GM12891 (cell line): ENCODE measurements at regions not wholly inside any gene's neighbourhood (a gene's known extent, or its start where the extent isn't known, plus 50 kb on each side); places are given as distances from the start of the nearest gene placed in this dataset.
"Not testable (repeated sequence)": the region's sequence is repeated elsewhere in the genome, so short reads cannot be mapped to it uniquely, and the experiment has no call there.

Experiments
- DNase-seq: peaks from one replicate; pipeline ENCODE4 v3.0.0; 2011; ENCODE audit warnings: low spot score; ENCODE audit not compliant: insufficient read length
- FAIRE-seq: peaks from 2 replicates; lab custom pipeline; 2011; peaks lifted over from hg19 to GRCh38; lab: Jason Lieb, UNC
- PAX5 ChIP-seq: IDR thresholded peaks from 2 replicates; pipeline ENCODE4 v1.6.1; 2011; ENCODE audit warnings: low read length, moderate library complexity, mild to moderate bottlenecking; ENCODE audit not compliant: insufficient read depth, severe bottlenecking
- POLR2A ChIP-seq: IDR thresholded peaks from 2 replicates; pipeline ENCODE4 v1.6.1; 2011; ENCODE audit warnings: low read depth, low read length, control low read depth
- POLR2AphosphoS5 ChIP-seq: IDR thresholded peaks from 2 replicates; pipeline ENCODE4 v1.6.1; 2011; ENCODE audit warnings: low read depth, low read length, control low read depth
- POU2F2 ChIP-seq: IDR thresholded peaks from 2 replicates; pipeline ENCODE4 v1.6.1; 2011; ENCODE audit warnings: low read depth, mild to moderate bottlenecking, control low read depth, low read length, moderate library complexity
- SPI1 ChIP-seq: IDR thresholded peaks from 2 replicates; pipeline ENCODE4 v1.6.1; 2011; ENCODE audit warnings: low read depth, low read length, control low read depth
- TAF1 ChIP-seq: IDR thresholded peaks from 2 replicates; pipeline ENCODE4 v1.6.1; 2011; ENCODE audit warnings: low read depth, low read length, control low read depth

DNA sequence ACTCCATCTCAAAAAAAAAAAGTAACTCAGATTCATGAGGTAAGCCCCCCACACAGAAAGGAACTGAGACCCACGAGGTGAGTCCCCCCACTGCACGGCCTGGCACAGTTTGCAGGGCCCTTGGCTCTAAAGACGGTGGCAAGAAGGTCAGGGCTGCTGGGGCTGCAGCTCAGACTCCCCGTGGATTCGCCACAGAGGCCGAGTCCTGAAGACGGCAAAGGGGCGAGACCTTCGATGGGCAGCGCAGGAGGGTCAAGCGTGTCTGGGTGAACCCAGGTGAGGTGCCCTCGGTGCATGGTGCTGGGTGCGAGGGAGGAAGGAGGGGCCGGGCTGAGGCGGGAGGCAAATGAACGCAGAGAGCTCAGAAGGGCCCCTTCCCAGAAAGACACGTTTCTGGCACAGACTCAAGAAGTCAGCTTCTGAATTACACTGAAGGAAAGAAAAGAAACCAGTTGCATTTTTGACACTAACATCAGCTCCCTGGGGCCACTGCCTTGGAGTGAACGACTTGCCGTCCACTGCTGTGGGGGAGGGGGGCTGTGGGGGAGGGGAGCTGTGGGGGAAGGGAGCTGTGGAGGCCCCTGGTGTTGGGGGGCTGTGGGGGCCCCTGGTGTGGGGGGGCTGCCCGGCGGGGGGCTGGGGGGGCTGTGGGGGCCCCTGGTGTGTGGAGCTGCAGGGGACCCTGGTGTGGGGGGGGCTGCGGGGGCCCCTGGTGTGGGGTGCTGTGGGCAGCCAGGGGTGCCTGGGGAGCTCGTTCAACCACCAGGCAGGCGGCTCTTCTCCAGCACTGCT lies 69.8 kb upstream of the METRNL start:
- TF ChIP-seq POLR2A = no peak
- TF ChIP-seq SPI1 = no peak
- TF ChIP-seq POLR2AphosphoS5 = no peak
- no peak for TF ChIP-seq PAX5
- TF ChIP-seq TAF1 = no peak
- TF ChIP-seq POU2F2 = no peak
- DNase-seq (peak; percentile 15), FAIRE-seq (no peak)

- DNase-seq = peak; percentile 13
- no peak for FAIRE-seq
These were observed 68.9 kb upstream of the METRNL start for GRCh38 chr17:83010206-83011200.

DNA sequence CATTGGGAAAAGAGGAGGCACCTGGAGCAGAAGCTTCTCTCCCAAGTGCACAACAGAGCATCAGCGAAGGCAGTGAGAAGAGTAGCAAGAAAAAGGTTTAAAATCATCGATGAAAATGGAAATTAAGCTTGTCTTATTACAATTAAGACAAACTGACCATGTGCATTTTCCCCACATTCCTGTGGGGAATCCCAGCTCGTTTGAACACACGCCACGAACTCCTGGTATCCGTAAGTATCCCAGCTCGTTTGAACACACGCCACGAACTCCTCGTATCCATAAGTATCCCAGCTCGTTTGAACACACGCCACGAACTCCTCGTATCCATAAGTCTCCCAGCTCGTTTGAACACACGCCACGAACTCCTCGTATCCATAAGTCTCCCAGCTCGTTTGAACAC lies 67.7 kb upstream of the METRNL start:
- FAIRE-seq, DNase-seq: not testable (repeated sequence)

More at GRCh38 chr17:83010206-83011200, 68.9 kb upstream of the METRNL start:
- TF ChIP-seq SPI1 (no peak), POU2F2 (no peak), TAF1 (no peak), POLR2A (no peak), PAX5 (no peak), POLR2AphosphoS5 (no peak)

DNA sequence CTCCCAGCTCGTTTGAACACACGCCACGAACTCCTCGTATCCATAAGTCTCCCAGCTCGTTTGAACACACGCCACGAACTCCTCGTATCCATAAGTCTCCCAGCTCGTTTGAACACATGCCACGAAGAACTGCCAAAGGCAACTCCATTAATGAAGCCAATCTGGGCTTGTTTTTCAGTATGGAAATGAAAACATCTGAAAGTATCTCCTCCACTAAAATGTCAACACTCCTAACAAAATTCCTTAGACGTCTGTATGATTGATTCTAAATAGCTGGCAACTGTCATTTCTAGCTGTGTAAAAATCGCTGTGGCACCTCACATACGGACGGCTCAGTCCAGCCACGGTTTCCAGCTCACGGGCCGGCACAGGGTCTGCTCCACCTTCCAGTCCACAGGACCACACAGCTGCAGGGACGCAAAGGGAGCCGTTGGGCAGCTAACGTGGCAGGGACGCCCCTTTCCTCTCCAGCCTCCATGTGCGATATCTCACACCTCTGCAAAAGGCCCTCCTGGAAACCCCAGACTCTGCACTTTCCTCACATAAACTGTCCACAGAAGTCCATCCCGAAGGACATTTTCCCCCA lies 67.1 kb upstream of the METRNL start:
- DNase-seq (peak; percentile 14), FAIRE-seq (no peak)
- no peak for TF ChIP-seq POLR2A
- no peak for TF ChIP-seq PAX5
- no peak for TF ChIP-seq POU2F2
- no peak for TF ChIP-seq SPI1
- TF ChIP-seq TAF1 = no peak
- no peak for TF ChIP-seq POLR2AphosphoS5

DNA sequence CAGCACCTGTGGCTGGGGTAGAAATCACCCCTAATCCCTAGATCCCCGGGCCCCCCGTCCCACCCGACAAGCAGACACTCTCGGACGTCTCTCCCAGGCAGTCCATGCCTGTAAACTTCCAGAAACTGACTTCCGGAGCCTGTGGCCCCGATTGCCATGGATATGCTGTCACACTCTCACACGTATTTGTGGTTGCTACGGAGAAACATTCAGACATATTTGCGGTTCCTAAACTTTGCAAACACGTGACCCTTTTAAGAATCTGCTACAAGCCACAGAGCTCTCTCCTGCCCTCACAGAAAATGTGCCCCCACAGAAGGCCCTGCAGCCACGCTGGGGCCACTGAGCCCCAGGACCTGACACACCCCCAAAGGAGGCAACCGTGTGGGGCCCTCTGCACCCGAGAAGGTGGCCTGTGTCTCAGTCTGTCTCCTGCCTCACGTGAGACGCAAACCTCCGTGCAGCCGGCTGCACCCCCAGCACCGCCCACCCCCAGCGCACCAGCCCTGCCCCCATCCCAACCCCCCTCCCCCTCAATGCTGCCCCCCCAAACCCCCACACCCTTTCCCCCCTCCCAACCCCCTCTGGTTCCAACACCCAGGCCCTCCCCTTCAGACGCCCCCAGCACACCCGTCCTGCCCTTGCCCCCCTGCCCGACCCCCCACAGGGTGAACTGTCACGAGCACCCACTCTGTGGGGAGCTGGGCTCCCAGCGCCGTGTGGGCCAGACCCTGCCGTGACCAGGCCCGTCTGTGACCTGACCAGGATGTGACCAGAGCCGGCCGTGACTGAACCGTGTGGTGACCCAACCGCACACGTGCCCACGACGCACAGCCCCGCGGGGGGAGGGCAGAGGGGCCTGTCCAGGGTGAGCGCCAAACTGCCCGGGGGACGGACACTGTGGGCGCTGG lies 66.3 kb upstream of the METRNL start:
- TF ChIP-seq TAF1 = no peak
- TF ChIP-seq SPI1 = no peak
- TF ChIP-seq POLR2A = no peak
- FAIRE-seq = no peak
- peak; percentile 5 for DNase-seq

- peak; percentile 27 for DNase-seq
- no peak for TF ChIP-seq POLR2AphosphoS5
- TF ChIP-seq PAX5 = no peak
- TF ChIP-seq POU2F2 = no peak
- TF ChIP-seq SPI1 = no peak
- no peak for TF ChIP-seq TAF1
- TF ChIP-seq POLR2A = no peak
- FAIRE-seq = no peak
These were observed 65.7 kb upstream of the METRNL start for GRCh38 chr17:83013779-83014117.

- DNase-seq = no peak
- TF ChIP-seq POLR2AphosphoS5 = no peak
- no peak for TF ChIP-seq POLR2A
- no peak for TF ChIP-seq SPI1
- TF ChIP-seq POU2F2 = no peak
- no peak for TF ChIP-seq TAF1
These were observed 65.1 kb upstream of the METRNL start for GRCh38 chr17:83014297-83014696.

GRCh38 chr17:83014940-83015910 lies 64.2 kb upstream of the METRNL start:
- no peak for FAIRE-seq
- no peak for TF ChIP-seq PAX5
- no peak for TF ChIP-seq POLR2AphosphoS5
- no peak for TF ChIP-seq TAF1
- no peak for DNase-seq

More at GRCh38 chr17:83014297-83014696, 65.1 kb upstream of the METRNL start:
- FAIRE-seq = no peak
